HCT116 (cell line): ENCODE measurements at regions not wholly inside any gene's neighbourhood (a gene's known extent, or its start where the extent isn't known, plus 50 kb on each side); places are given as distances from the start of the nearest gene placed in this dataset.

ENCODE experiments used
- ATAC-seq: fragments of 200-7000 bp; cut with Tn5 transposase; 2 replicates; pipeline ENCODE4 v1.9.1; 2020; ENCODE audit warnings: mild to moderate bottlenecking, moderate library complexity
- BruUV-seq: library from RNA; stranded (reverse); fragments of 400-500 nt; replicated peaks from 2 replicates; lab custom pipeline; 2021; lab: Mats Ljungman, UMichigan
- CTCF ChIA-PET: fragments of 300-600 bp; sonication (Branson Sonifier 250); formaldehyde crosslinking; loops from one replicate; lab custom pipeline; 2021; ENCODE audit warnings: antibody characterized with exemption; lab: Charles Lee
- POLR2A ChIA-PET: fragments of 300-600, 350-600 bp; sonication (Branson Sonifier 250); formaldehyde crosslinking; loops from one replicate; lab custom pipeline; 2021; ENCODE audit warnings: antibody characterized with exemption; lab: Charles Lee
- RAD21 ChIA-PET, 2 experiments: fragments of 300-600 bp; sonication (Branson Sonifier 250); formaldehyde crosslinking; loops; one replicate each; lab custom pipeline; 2023; ENCODE audit warnings: low total read pairs in 2 of 2; ENCODE audit not compliant: uncharacterized antibody in 2 of 2, unreplicated experiment in 2 of 2, low non-redundant PET in 1 of 2; lab: Charles Lee
- DNase-seq: peaks from one replicate; pipeline ENCODE4 v3.0.0-alpha.2; 2010; ENCODE audit warnings: low read depth, low spot score
- H2AFZ ChIP-seq: fragments of 200-600 bp; shearing (Covaris generic), sonication (generic); 2 replicates; pipeline ENCODE4 v1.6.1; 2017; ENCODE audit warnings: low read depth, mixed run types, mixed read lengths, antibody characterized with exemption, low read length; ENCODE audit not compliant: poor library complexity, severe bottlenecking
- H3K27ac ChIP-seq: 2 replicates; pipeline ENCODE4 v1.5.1; 2012; ENCODE audit warnings: low read depth, low read length
- H3K27me3 ChIP-seq: fragments of 200-600 bp; sonication (generic); 2 replicates; pipeline ENCODE4 v1.6.1; 2016; ENCODE audit warnings: mixed run types, low read length, mixed read lengths; ENCODE audit not compliant: insufficient read depth
- H3K36me3 ChIP-seq, 2 experiments: fragments of 200-500 bp in 1 of 2; fragments of 200-600 bp in 1 of 2; sonication (Bioruptor generic) in 1 of 2; sonication (generic) in 1 of 2; 2 replicates each; pipeline versions ENCODE4 v1.5.1 to v1.6.1; 2014 to 2016; ENCODE audit warnings: low read length in 2 of 2, inconsistent platforms in 1 of 2, mixed read lengths in 1 of 2, mixed run types in 1 of 2; ENCODE audit not compliant: insufficient read depth in 2 of 2, control insufficient read depth in 1 of 2
- H3K4me1 ChIP-seq, 2 experiments: fragments of 200-600 bp in 1 of 2; sonication (generic) in 1 of 2; 2 replicates each; pipeline versions ENCODE4 v1.5.1 to v1.6.1; 2012 to 2017; ENCODE audit warnings: low read length in 2 of 2, inconsistent platforms in 1 of 2, mild to moderate bottlenecking in 1 of 2, mixed read lengths in 1 of 2, mixed run types in 1 of 2, moderate library complexity in 1 of 2; ENCODE audit not compliant: insufficient read depth in 2 of 2, control insufficient read depth in 1 of 2
- H3K4me2 ChIP-seq: fragments of 200-600 bp; sonication (generic); 2 replicates; pipeline ENCODE4 v1.6.1; 2017; ENCODE audit warnings: mixed run types, low read length, mixed read lengths
- H3K4me3 ChIP-seq, 2 experiments: fragments of 200-600 bp in 1 of 2; sonication (generic) in 1 of 2; replicated peaks in 1 of 2; 2 replicates each; pipeline ENCODE4 v1.5.1; 2011 to 2016; ENCODE audit warnings: low read length in 2 of 2, control low read depth in 1 of 2, low read depth in 1 of 2, mild to moderate bottlenecking in 1 of 2, mixed read lengths in 1 of 2, mixed run types in 1 of 2
- H3K79me2 ChIP-seq: fragments of 200-600 bp; sonication (generic); 2 replicates; pipeline ENCODE4 v1.6.1; 2017; ENCODE audit warnings: mild to moderate bottlenecking, mixed run types, low read length, moderate library complexity, mixed read lengths; ENCODE audit not compliant: insufficient read depth
- H3K9ac ChIP-seq: fragments of 200-600 bp; sonication (generic); 2 replicates; pipeline ENCODE4 v1.6.1; 2016; ENCODE audit warnings: low read length, mixed read lengths
- H3K9me2 ChIP-seq: fragments of 200-600 bp; sonication (generic), shearing (Covaris generic); 2 replicates; pipeline ENCODE4 v1.6.1; 2017; ENCODE audit warnings: mixed run types, mild to moderate bottlenecking, moderate library complexity; ENCODE audit not compliant: insufficient read depth
- H3K9me3 ChIP-seq, 2 experiments: fragments of 200-500 bp in 1 of 2; fragments of 200-600 bp in 1 of 2; sonication (Bioruptor generic) in 1 of 2; sonication (generic) in 1 of 2; 2 replicates each; pipeline ENCODE4 v1.6.1; 2014 to 2017; ENCODE audit warnings: low read length in 2 of 2, mixed read lengths in 2 of 2, inconsistent platforms in 1 of 2, low read depth in 1 of 2, mild to moderate bottlenecking in 1 of 2, mixed run types in 1 of 2, moderate library complexity in 1 of 2; ENCODE audit not compliant: control insufficient read depth in 1 of 2, insufficient read depth in 1 of 2
- H4K20me1 ChIP-seq: fragments of 200-600 bp; sonication (generic), shearing (Covaris generic); 2 replicates; pipeline ENCODE4 v1.6.1; 2017; ENCODE audit warnings: mixed run types, mild to moderate bottlenecking, moderate library complexity; ENCODE audit not compliant: insufficient read depth
- ATF3 ChIP-seq: IDR thresholded peaks from 2 replicates; pipeline ENCODE4 v1.6.1; 2012
- CBX3 ChIP-seq: IDR thresholded peaks from 2 replicates; pipeline ENCODE4 v1.6.1; 2012; ENCODE audit warnings: low read depth
- CEBPB ChIP-seq: IDR thresholded peaks from 2 replicates; pipeline ENCODE4 v1.6.1; 2012; ENCODE audit warnings: low read depth
- EGR1 ChIP-seq: IDR thresholded peaks from 2 replicates; pipeline ENCODE4 v1.6.1; 2012; ENCODE audit warnings: low read depth
- ELF1 ChIP-seq: IDR thresholded peaks from 2 replicates; pipeline ENCODE4 v1.6.1; 2012; ENCODE audit warnings: low read depth, borderline replicate concordance
- EZH2phosphoT487 ChIP-seq: fragments of 200-600 bp; IDR thresholded peaks from 2 replicates; pipeline ENCODE4 v1.6.1; 2018; ENCODE audit warnings: antibody characterized with exemption, borderline replicate concordance
- POLR2AphosphoS5 ChIP-seq: IDR thresholded peaks from 2 replicates; pipeline ENCODE4 v1.6.1; 2011; ENCODE audit warnings: mild to moderate bottlenecking, low read depth, low read length, moderate library complexity
- RAD21 ChIP-seq: IDR thresholded peaks from 2 replicates; pipeline ENCODE4 v1.6.1; 2012; ENCODE audit warnings: low read depth, mild to moderate bottlenecking
- REST ChIP-seq: IDR thresholded peaks from 2 replicates; pipeline ENCODE4 v1.6.1; 2012; ENCODE audit warnings: low read depth
- SIN3A ChIP-seq: IDR thresholded peaks from 2 replicates; pipeline ENCODE4 v1.6.1; 2012; ENCODE audit warnings: low read depth
- SP1 ChIP-seq: IDR thresholded peaks from 2 replicates; pipeline ENCODE4 v1.6.1; 2012; ENCODE audit warnings: low read depth
- SRF ChIP-seq: IDR thresholded peaks from 2 replicates; pipeline ENCODE4 v1.6.1; 2012; ENCODE audit warnings: low read depth
- TCF7L2 ChIP-seq: IDR thresholded peaks from 2 replicates; pipeline ENCODE4 v1.7.0; 2011; ENCODE audit warnings: borderline replicate concordance, inconsistent platforms; ENCODE audit not compliant: insufficient read depth, insufficient read length; ENCODE audit errors: extremely low read depth
- ZBTB33 ChIP-seq: IDR thresholded peaks from 2 replicates; pipeline ENCODE4 v1.6.1; 2011; ENCODE audit warnings: mild to moderate bottlenecking, low read length, moderate library complexity; ENCODE audit not compliant: insufficient replicate concordance; ENCODE audit errors: extremely low read depth
- ZFX ChIP-seq: fragments of 450-650 bp; IDR thresholded peaks from 2 replicates; pipeline ENCODE4 v1.6.1; 2017
- ZNF274 ChIP-seq: fragments of 200-500 bp; sonication (Bioruptor generic); IDR thresholded peaks from 2 replicates; pipeline ENCODE4 v1.6.1; 2014; ENCODE audit warnings: mild to moderate bottlenecking, low read depth, low read length, inconsistent platforms
- intact Hi-C: fragments of 100-400 bp; cut with micrococcal nuclease; formaldehyde crosslinking; loops from 2 replicates; pipeline ENCODE4 v1.10.0; 2022
- TF ChIP-seq, protein P1 (sequence below), 3 experiments: fragments of 200-600 bp in 1 of 3; sonication (generic) in 1 of 3; IDR thresholded peaks in 2 of 3; conservative IDR thresholded peaks in 1 of 3; 2 replicates each; pipeline ENCODE4 v1.5.1; 2012 to 2017; ENCODE audit warnings: low read depth in 2 of 3, low read length in 2 of 3, antibody characterized with exemption in 1 of 3, borderline replicate concordance in 1 of 3, control low read depth in 1 of 3, mild to moderate bottlenecking in 1 of 3, mixed read lengths in 1 of 3, mixed run types in 1 of 3, moderate library complexity in 1 of 3; ENCODE audit not compliant: insufficient read depth in 1 of 3
- TF ChIP-seq, protein P2 (sequence below): IDR thresholded peaks from 2 replicates; pipeline ENCODE4 v1.6.1; 2012

DNA sequence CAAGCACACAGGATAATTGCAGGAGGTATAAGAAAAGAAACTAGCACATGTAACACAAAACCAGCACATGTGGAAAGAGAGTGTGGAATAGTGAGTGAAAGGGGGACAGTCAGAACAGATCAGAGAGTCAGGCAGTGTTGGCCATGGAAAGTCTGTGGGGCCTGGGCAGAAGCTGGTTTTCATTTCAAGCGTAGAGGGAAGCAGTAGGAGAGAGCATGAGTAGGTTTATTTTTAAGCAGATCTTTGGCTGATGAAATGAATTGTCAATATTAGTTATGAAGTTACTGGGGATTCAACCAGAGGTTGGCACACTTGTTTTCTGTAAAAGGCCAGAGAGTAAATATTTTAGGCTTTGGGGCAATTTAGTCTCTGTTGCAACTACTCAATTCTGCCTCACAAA lies 283.1 kb downstream of the SMARCA2 start:
- intact Hi-C loops, result no loop called here
- H3K9me2 ChIP-seq, result no peaks in the 10 kb centered on the region
- DNase-seq (no peak), ATAC-seq (no peak)
- H3K4me2 ChIP-seq, result no peak overlapping the region
- H4K20me1 ChIP-seq, result no peaks in the 10 kb centered on the region
- H3K4me1 ChIP-seq, result no peaks in the 10 kb centered on the region
- no peaks in the 10 kb centered on the region for H3K36me3 ChIP-seq
- BruUV-seq, result no TSS peak
- H3K79me2 ChIP-seq, result no peaks in the 10 kb centered on the region
- no peak overlapping the region for H3K9ac ChIP-seq
- no peak overlapping the region for H2AFZ ChIP-seq
- no peaks in the 10 kb centered on the region for H3K9me3 ChIP-seq
- ChIA-PET CTCF (no interaction called here), RAD21 (no interaction called here), POLR2A (no interaction called here)
- no peak overlapping the region for H3K27ac ChIP-seq
- no peak for TF ChIP-seq CEBPB
- TF ChIP-seq ZNF274, result no peak
- TF ChIP-seq EGR1, result no peak
- no peak for TF ChIP-seq ZBTB33
- TF ChIP-seq EZH2phosphoT487, result no peak
- TF ChIP-seq SP1, result no peak
- TF ChIP-seq ELF1, result no peak
- TF ChIP-seq, protein P1, sequence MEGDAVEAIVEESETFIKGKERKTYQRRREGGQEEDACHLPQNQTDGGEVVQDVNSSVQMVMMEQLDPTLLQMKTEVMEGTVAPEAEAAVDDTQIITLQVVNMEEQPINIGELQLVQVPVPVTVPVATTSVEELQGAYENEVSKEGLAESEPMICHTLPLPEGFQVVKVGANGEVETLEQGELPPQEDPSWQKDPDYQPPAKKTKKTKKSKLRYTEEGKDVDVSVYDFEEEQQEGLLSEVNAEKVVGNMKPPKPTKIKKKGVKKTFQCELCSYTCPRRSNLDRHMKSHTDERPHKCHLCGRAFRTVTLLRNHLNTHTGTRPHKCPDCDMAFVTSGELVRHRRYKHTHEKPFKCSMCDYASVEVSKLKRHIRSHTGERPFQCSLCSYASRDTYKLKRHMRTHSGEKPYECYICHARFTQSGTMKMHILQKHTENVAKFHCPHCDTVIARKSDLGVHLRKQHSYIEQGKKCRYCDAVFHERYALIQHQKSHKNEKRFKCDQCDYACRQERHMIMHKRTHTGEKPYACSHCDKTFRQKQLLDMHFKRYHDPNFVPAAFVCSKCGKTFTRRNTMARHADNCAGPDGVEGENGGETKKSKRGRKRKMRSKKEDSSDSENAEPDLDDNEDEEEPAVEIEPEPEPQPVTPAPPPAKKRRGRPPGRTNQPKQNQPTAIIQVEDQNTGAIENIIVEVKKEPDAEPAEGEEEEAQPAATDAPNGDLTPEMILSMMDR (IDR thresholded peaks at IDR 0.05 in 2 of 3, conservative IDR thresholded peaks at IDR 0.05 in 1 of 3; ENCODE audit: borderline replicate concordance in 1 of 3, insufficient read depth in 1 of 3, low read depth in 2 of 3, low read length in 2 of 3), result no peak
- no peak for TF ChIP-seq ZFX
- no peak for TF ChIP-seq CBX3
- no peak for TF ChIP-seq ATF3
- TF ChIP-seq SRF, result no peak
- TF ChIP-seq, protein P2, sequence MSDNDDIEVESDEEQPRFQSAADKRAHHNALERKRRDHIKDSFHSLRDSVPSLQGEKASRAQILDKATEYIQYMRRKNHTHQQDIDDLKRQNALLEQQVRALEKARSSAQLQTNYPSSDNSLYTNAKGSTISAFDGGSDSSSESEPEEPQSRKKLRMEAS, result no peak
- no peak for TF ChIP-seq SIN3A
- TF ChIP-seq TCF7L2, result no peak
- TF ChIP-seq REST, result no peak
- no peak for TF ChIP-seq RAD21
- no peak for TF ChIP-seq POLR2AphosphoS5
- H3K27me3 ChIP-seq, result no peaks in the 10 kb centered on the region
- H3K4me3 ChIP-seq, result no peak overlapping the region
